IMR-90 (cell line): ENCODE measurements at regions not wholly inside any gene's neighbourhood (a gene's known extent, or its start where the extent isn't known, plus 50 kb on each side); places are given as distances from the start of the nearest gene placed in this dataset.

Experiments used
- ATAC-seq: fragments of 200-7000 bp; cut with Tn5 transposase; 2 replicates; pipeline ENCODE4 v1.9.1; 2020; ENCODE audit warnings: low read depth, mild to moderate bottlenecking, moderate library complexity
- BruUV-seq: library from RNA; stranded (reverse); fragments of 400-500 nt; replicated peaks from 2 replicates; lab custom pipeline; 2021; lab: Mats Ljungman, UMichigan
- CTCF ChIA-PET: fragments of 300-600 bp; formaldehyde crosslinking; extraction: SDS; loops from one replicate; lab custom pipeline; 2021; ENCODE audit warnings: antibody characterized with exemption; lab: Yijun Ruan, JAX
- POLR2A ChIA-PET: fragments of 300-600 bp; sonication (Branson Sonifier 250); formaldehyde crosslinking; loops from one replicate; lab custom pipeline; 2022; ENCODE audit warnings: antibody characterized with exemption; ENCODE audit not compliant: unreplicated experiment; lab: Charles Lee
- DNase-seq: peaks from one replicate; pipeline ENCODE4 v3.0.0; 2013
- H2AFZ ChIP-seq: replicated peaks from 2 replicates; pipeline ENCODE3; 2013; ENCODE audit warnings: low read length, mild to moderate bottlenecking; ENCODE audit not compliant: poor library complexity
- H2AK5ac ChIP-seq: 2 replicates; pipeline ENCODE4 v1.6.1; 2013; ENCODE audit warnings: low read depth, low read length, inconsistent platforms
- H2AK9ac ChIP-seq: replicated peaks from 2 replicates; pipeline ENCODE3; 2013; ENCODE audit warnings: mild to moderate bottlenecking, low read depth, low read length, moderate library complexity; ENCODE audit not compliant: poor library complexity
- H2BK120ac ChIP-seq: 2 replicates; pipeline ENCODE4 v1.6.1; 2013; ENCODE audit warnings: low read depth, low read length, inconsistent platforms
- H2BK15ac ChIP-seq: 3 replicates; pipeline ENCODE4 v1.6.1; 2013; ENCODE audit warnings: low read depth, low read length, inconsistent platforms
- H2BK20ac ChIP-seq: 2 replicates; pipeline ENCODE4 v1.6.1; 2013; ENCODE audit warnings: low read depth, mild to moderate bottlenecking, inconsistent platforms, low read length, moderate library complexity
- H2BK5ac ChIP-seq: 2 replicates; pipeline ENCODE4 v1.6.1; 2013; ENCODE audit warnings: mild to moderate bottlenecking, low read depth, low read length, inconsistent platforms; ENCODE audit not compliant: poor library complexity, severe bottlenecking
- H3K14ac ChIP-seq: replicated peaks from 2 replicates; pipeline ENCODE4 v1.6.1; 2013; ENCODE audit warnings: low read depth, low read length, inconsistent platforms
- H3K18ac ChIP-seq: 2 replicates; pipeline ENCODE4 v1.6.1; 2013; ENCODE audit warnings: low read depth, low read length, control low read depth
- H3K23ac ChIP-seq: 2 replicates; pipeline ENCODE4 v1.6.1; 2013; ENCODE audit warnings: low read depth, low read length, inconsistent platforms
- H3K27ac ChIP-seq: 2 replicates; pipeline ENCODE4 v1.5.1; 2013; ENCODE audit warnings: mild to moderate bottlenecking, control low read depth, low read length; ENCODE audit not compliant: insufficient read depth
- H3K27me3 ChIP-seq: 2 replicates; pipeline ENCODE4 v1.6.1; 2013; ENCODE audit warnings: low read length; ENCODE audit not compliant: control insufficient read depth, insufficient read depth
- H3K36me3 ChIP-seq: 2 replicates; pipeline ENCODE4 v1.6.1; 2013; ENCODE audit warnings: low read length, mixed read lengths; ENCODE audit not compliant: control insufficient read depth, insufficient read depth
- H3K4ac ChIP-seq: 2 replicates; pipeline ENCODE4 v1.6.1; 2013; ENCODE audit warnings: low read depth, low read length, inconsistent platforms
- H3K4me1 ChIP-seq: 2 replicates; pipeline ENCODE4 v1.6.1; 2013; ENCODE audit warnings: low read length, mixed read lengths; ENCODE audit not compliant: control insufficient read depth, insufficient read depth
- H3K4me2 ChIP-seq: 2 replicates; pipeline ENCODE4 v1.6.1; 2013; ENCODE audit warnings: low read depth, mild to moderate bottlenecking, control low read depth, low read length, moderate library complexity
- H3K4me3 ChIP-seq: 2 replicates; pipeline ENCODE4 v1.5.1; 2013; ENCODE audit warnings: low read depth, mild to moderate bottlenecking, control low read depth, low read length, moderate library complexity; ENCODE audit not compliant: insufficient read depth
- H3K56ac ChIP-seq: 2 replicates; pipeline ENCODE4 v1.6.1; 2013; ENCODE audit warnings: low read length, inconsistent platforms; ENCODE audit not compliant: insufficient read depth; ENCODE audit errors: extremely low read depth
- H3K79me1 ChIP-seq, 2 experiments: 2 replicates each; pipeline ENCODE4 v1.6.1; 2013; ENCODE audit warnings: low read length in 2 of 2, inconsistent platforms in 1 of 2, low read depth in 1 of 2
- H3K9ac ChIP-seq: 2 replicates; pipeline ENCODE4 v1.6.1; 2013; ENCODE audit warnings: low read depth, low read length, control low read depth
- H3K9me1 ChIP-seq: 2 replicates; pipeline ENCODE4 v1.6.1; 2013; ENCODE audit warnings: low read length, inconsistent platforms; ENCODE audit not compliant: insufficient read depth
- H3K9me3 ChIP-seq: 2 replicates; pipeline ENCODE4 v1.6.1; 2013; ENCODE audit warnings: low read length; ENCODE audit not compliant: control insufficient read depth, insufficient read depth
- H4K20me1 ChIP-seq: 2 replicates; pipeline ENCODE4 v1.6.1; 2013; ENCODE audit warnings: low read length, inconsistent platforms; ENCODE audit not compliant: insufficient read depth
- H4K5ac ChIP-seq: 2 replicates; pipeline ENCODE4 v1.6.1; 2013; ENCODE audit warnings: mild to moderate bottlenecking, low read depth, low read length, control low read depth
- H4K8ac ChIP-seq, 2 experiments: 2 replicates each; pipeline ENCODE4 v1.6.1; 2013; ENCODE audit warnings: low read depth in 2 of 2, low read length in 2 of 2, control low read depth in 1 of 2, inconsistent platforms in 1 of 2
- H4K91ac ChIP-seq: 2 replicates; pipeline ENCODE4 v1.6.1; 2013; ENCODE audit warnings: low read depth, low read length, inconsistent platforms; ENCODE audit not compliant: insufficient read depth
- BHLHE40 ChIP-seq: fragments of 150-350 bp; IDR thresholded peaks from 2 replicates; pipeline ENCODE4 v1.6.1; 2016; ENCODE audit warnings: mild to moderate bottlenecking, low read depth, low read length
- CEBPB ChIP-seq: IDR thresholded peaks from 2 replicates; pipeline ENCODE4 v1.6.1; 2012; ENCODE audit warnings: low read depth, low read length, improper control_type of control experiment
- CTCF ChIP-seq: conservative IDR thresholded peaks from 2 replicates; pipeline ENCODE4 v1.5.1; 2012; ENCODE audit warnings: mild to moderate bottlenecking, low read depth, low read length, improper control_type of control experiment
- ELK1 ChIP-seq: fragments of 150-350 bp; IDR thresholded peaks from 2 replicates; pipeline ENCODE4 v1.6.1; 2016; ENCODE audit warnings: low read depth, mild to moderate bottlenecking, low read length, moderate library complexity, borderline replicate concordance
- FOS ChIP-seq: fragments of 150-350 bp; IDR thresholded peaks from 2 replicates; pipeline ENCODE4 v1.6.1; 2016; ENCODE audit warnings: low read depth, low read length
- MAFK ChIP-seq: IDR thresholded peaks from 2 replicates; pipeline ENCODE4 v1.6.1; 2012; ENCODE audit warnings: low read depth, low read length, improper control_type of control experiment
- MAZ ChIP-seq: IDR thresholded peaks from 2 replicates; pipeline ENCODE4 v1.6.1; 2012; ENCODE audit warnings: low read depth, mild to moderate bottlenecking, low read length, improper control_type of control experiment, moderate library complexity, borderline replicate concordance
- NFE2L2 ChIP-seq: fragments of 150-350 bp; IDR thresholded peaks from 2 replicates; pipeline ENCODE4 v1.6.1; 2016; ENCODE audit warnings: low read depth, mild to moderate bottlenecking, low read length
- POLR2A ChIP-seq: IDR thresholded peaks from 2 replicates; pipeline ENCODE4 v1.6.1; 2012; ENCODE audit warnings: mild to moderate bottlenecking, low read depth, low read length
- RAD21 ChIP-seq: IDR thresholded peaks from 2 replicates; pipeline ENCODE4 v1.6.1; 2012; ENCODE audit warnings: low read length, improper control_type of control experiment
- RCOR1 ChIP-seq: IDR thresholded peaks from 2 replicates; pipeline ENCODE4 v1.6.1; 2012; ENCODE audit warnings: mild to moderate bottlenecking, low read length, improper control_type of control experiment; ENCODE audit not compliant: insufficient replicate concordance
- SMC3 ChIP-seq: fragments of 150-350 bp; IDR thresholded peaks from 2 replicates; pipeline ENCODE4 v1.6.1; 2016; ENCODE audit warnings: low read depth, mild to moderate bottlenecking, antibody characterized with exemption, low read length, moderate library complexity
- WGBS, 2 experiments: methylation state at CpG; one replicate each; pipeline versions ENCODE4 v1.1.5 to v1.1.7; 2013; ENCODE audit warnings: missing lambda C conversion rate in 2 of 2; ENCODE audit not compliant: insufficient read length in 1 of 2; ENCODE audit errors: extremely low coverage in 2 of 2; 5-methylcytosine and 5-hydroxymethylcytosine counted together
- dilution Hi-C: fragments of 300-500 bp; cut with HindIII; formaldehyde crosslinking; loops from one replicate; pipeline ENCODE4 v1.14.3; 2018; ENCODE audit warnings: low sequenced_read_pairs; ENCODE audit not compliant: unreplicated experiment
- in situ Hi-C: fragments of 300-500 bp; cut with MboI; formaldehyde crosslinking; loops from 3 replicates; pipeline ENCODE4 v1.14.3; 2019; ENCODE audit warnings: low sequenced_read_pairs, inconsistent platforms, mixed read lengths
- intact Hi-C: fragments of 100-400 bp; cut with micrococcal nuclease; formaldehyde crosslinking; loops from 2 replicates; pipeline ENCODE4 v1.10.0; 2022

GRCh38 chr5:2993771-2994170 lies 242.3 kb upstream of the IRX2 start:
- POLR2A ChIA-PET: no interaction called here
- H3K4me2 ChIP-seq: no peak overlapping the region
- DNase-seq (no peak), ATAC-seq (no peak)
- H2AK9ac ChIP-seq: no peak overlapping the region
- 63% methylated on average over 5 of the region's 5 CpGs; no CpG with 5 or more reads in 1 of the 2 experiments for whole genome bisulfite sequencing, 2 experiments
- no peak overlapping the region for H4K91ac ChIP-seq
- no peaks in the 10 kb centered on the region for H3K36me3 ChIP-seq
- no peak overlapping the region for H4K5ac ChIP-seq
- peaks cover 30% of the 10 kb centered on the region for H3K9me3 ChIP-seq
- H2BK15ac ChIP-seq: no peak overlapping the region
- no peak overlapping the region for H2BK5ac ChIP-seq
- no peak overlapping the region for H2BK20ac ChIP-seq
- no peak overlapping the region for H3K4ac ChIP-seq
- H3K9me1 ChIP-seq: no peaks in the 10 kb centered on the region
- H3K79me1 ChIP-seq: no peaks in the 10 kb centered on the region
- H2BK120ac ChIP-seq: no peak overlapping the region
- H3K14ac ChIP-seq: no peak overlapping the region
- H3K4me3 ChIP-seq: no peak overlapping the region
- intact Hi-C loops: no loop called here
- no peaks in the 10 kb centered on the region for H4K20me1 ChIP-seq
- BruUV-seq: no TSS peak
- H3K4me1 ChIP-seq: no peaks in the 10 kb centered on the region
- CTCF ChIA-PET: no interaction called here
- in situ Hi-C loops: no loop called here
- H3K27me3 ChIP-seq: no peaks in the 10 kb centered on the region
- no peak overlapping the region for H3K27ac ChIP-seq
- no peak overlapping the region for H3K18ac ChIP-seq
- H4K8ac ChIP-seq: no peak overlapping the region
- TF ChIP-seq RCOR1 (no peak), BHLHE40 (no peak), MAZ (no peak), CEBPB (no peak), CTCF (no peak), SMC3 (no peak), POLR2A (no peak), ELK1 (no peak), NFE2L2 (no peak), RAD21 (no peak), FOS (no peak), MAFK (no peak)
- H2AFZ ChIP-seq: no peak overlapping the region
- H3K9ac ChIP-seq: no peak overlapping the region
- H3K56ac ChIP-seq: no peak overlapping the region
- H3K23ac ChIP-seq: no peak overlapping the region
- no peak overlapping the region for H2AK5ac ChIP-seq
- dilution Hi-C loops: no loop called here
